ENCODE measurements at regions not wholly inside any gene's neighbourhood (a gene's known extent, or its start where the extent isn't known, plus 50 kb on each side); places are given as distances from the start of the nearest gene placed in this dataset.
"Not testable (repeated sequence)": the region's sequence is repeated elsewhere in the genome, so short reads cannot be mapped to it uniquely, and the experiment has no call there.

GRCh38 chr14:101083564-101084435 is 180.3 kb upstream of the RTL1 start:
- no peak for DNase-seq

- no peak for DNase-seq
These were observed 180.9 kb upstream of the RTL1 start for GRCh38 chr14:101084436-101084826.

- DNase-seq, result no peak
These were observed 183.4 kb upstream of the RTL1 start for GRCh38 chr14:101086926-101087325.

DNA sequence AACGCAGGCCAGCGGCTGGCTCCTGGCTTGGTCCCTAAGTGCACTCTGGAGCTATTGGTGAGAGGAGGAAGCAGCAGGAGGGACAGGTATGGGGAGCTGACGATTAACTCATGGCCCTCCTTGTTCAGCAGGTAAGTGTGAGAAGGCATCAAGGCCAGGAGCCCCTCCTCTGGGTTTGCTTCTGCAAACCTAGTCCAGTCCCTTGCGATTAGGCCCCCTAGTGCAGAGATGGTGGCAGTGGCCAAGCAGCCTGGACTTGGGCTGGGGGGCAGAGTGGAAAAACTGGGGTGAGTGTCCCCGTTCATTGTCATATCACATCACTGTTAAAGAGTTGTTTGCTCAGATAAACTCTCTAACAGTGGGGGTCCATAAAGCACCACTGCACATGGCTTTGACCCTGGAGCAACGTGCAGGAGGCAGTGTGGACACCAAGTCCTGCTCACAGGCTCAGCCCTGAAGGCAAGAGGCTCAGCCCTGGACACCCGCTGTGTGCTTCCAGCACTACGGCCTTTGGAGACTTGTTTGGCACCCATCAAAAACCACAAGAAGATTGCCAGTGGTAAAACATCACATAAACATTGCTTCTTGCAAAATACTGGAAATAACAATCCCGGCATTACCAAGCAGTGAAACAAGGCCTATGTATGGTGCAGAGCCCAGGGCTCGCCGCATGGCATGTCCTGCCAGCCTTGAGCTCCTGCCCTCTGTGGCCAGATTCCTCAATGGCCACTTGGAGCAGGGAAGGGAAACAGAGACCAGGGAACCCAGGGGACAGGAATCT is 184.3 kb upstream of the RTL1 start:
- DNase-seq, result no peak

- no peak for DNase-seq
These were observed 184.8 kb upstream of the RTL1 start for GRCh38 chr14:101088395-101088667.

GRCh38 chr14:101088714-101089113 is 185.2 kb upstream of the RTL1 start:
- DNase-seq, result no peak

DNA sequence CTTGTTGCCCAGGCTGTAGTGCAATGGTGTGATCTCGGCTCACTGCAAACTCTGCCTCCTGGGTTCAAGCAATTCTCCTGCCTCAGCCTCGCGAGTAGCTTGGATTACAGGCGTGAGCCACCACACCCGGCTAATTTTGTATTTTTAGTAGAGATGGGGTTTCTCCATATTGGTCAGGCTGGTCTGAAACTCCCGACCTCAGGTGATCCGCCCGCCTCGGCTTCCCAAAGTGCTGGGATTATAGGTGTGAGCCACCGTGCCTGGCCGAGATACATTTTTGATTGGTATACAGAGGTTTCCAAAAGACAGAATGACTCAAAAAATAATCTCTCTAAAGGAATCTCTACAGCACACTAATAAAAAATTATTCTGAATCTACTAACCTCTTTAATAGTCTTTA is 187.0 kb upstream of the RTL1 start:
- DNase-seq, result not testable (repeated sequence)

DNA sequence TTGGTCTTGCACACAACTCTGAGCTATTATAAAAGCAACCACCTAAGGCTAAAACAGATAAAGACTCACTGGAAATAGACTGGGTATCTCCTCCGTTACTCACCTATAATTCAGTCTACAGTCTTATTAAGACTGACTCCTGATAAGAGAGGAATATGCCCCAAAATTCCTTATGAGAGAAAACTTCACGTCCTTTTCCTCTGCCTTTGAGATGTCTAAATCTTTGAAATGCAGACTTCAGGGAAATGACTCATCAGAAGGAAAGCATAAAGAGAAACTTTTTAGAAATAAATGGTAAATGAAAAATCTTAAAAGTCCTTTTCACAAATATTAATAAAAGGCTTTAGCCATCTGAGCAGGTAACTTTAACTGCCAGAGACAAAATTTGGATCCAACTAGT is 187.5 kb upstream of the RTL1 start:
- no peak for DNase-seq

GRCh38 chr14:101094916-101095315 is 191.4 kb upstream of the RTL1 start:
- DNase-seq, result not testable (repeated sequence)

DNA sequence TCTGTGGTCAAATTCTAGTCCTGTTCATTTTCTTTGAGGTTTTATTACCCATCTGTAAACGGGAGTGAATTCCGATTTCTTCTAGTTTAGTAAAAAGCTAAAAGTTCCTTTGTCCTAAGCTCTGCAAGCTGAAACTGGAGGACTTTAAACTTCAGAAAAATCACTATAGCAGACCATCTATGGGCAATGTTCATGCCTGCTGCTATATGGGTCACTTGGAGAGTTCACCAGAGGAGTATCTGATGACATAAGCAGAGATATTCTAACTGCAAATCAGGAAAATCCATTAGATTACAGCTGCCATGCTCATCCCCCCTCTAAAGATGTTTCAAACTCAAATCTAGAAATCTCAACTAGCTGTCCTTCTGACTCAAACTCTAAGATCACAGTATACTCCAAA is 193.0 kb upstream of the RTL1 start:
- DNase-seq, result no peak

GRCh38 chr14:101097109-101097793 is 193.7 kb upstream of the RTL1 start:
- DNase-seq, result no peak

DNA sequence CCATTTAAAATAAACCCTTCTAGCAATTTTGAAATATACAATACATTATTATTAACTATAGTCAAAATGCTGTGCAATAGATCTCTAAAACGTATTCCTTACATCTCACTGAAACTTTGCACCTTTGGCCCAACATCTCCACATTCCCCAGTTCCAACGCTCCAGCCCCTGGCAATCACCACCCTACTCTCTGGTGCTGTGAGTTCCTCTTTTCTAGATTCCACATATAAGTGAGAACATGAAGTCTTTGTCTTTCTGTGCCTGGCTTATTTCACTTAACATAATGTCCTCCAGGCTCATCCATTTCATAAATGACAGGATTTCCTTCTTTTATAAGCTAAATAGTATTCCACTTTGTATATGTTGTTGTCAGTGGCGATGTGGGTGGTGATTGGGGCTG is 194.7 kb upstream of the RTL1 start:
- DNase-seq, result no peak

GRCh38 chr14:101098641-101099040 is 195.1 kb upstream of the RTL1 start:
- no peak for DNase-seq

GRCh38 chr14:101101456-101102056 is 198.0 kb upstream of the RTL1 start:
- no peak for DNase-seq

DNA sequence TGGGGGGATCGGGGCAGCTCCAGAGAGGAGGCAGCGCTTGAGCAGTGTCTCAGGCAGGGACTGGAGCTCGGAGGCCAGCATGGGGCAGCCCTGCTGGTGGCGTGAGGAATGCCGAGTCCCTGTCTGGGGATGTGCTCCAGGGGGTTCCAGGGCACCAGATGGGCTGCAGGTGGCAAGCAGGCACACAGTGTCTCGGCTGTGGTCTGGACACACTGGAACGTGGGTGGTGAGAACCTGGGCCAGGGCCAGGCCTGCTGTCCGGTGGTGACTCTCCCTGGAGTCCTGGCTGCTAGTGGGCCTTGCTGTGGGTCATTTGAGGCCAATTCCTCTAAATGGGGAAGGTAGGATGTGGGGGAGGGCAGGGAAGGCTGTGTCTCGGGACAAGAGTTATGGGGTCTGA is 199.4 kb upstream of the RTL1 start:
- no peak for DNase-seq

DNA sequence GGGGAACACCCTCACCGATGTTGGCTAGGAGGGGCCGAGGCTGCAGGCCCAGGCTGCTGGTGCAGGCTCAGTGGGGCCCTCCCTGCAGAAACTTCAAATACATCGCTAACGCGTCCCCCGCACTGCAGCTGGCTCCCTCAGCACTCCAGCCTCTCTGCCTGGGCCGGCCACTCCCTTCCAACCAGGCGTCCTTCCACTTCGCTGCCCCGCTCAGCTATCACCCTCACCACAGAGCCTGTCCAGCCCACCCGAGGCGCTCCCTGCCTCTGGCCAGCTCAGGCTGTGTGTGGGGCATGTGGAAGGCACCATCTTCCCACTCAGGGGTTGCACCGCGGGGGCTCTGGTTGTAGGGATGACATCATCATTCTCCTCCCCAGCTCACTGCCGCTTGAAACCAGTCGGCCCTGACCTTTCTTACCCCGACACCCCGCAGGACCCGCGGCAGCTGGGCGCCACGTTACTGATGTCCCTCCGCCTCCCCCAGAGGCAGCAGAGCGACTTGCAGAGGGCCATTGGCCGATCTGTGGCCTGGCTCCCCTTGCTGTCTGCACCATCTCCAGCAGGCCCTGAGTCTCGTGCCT is 199.9 kb upstream of the RTL1 start:
- DNase-seq, result no peak

DNA sequence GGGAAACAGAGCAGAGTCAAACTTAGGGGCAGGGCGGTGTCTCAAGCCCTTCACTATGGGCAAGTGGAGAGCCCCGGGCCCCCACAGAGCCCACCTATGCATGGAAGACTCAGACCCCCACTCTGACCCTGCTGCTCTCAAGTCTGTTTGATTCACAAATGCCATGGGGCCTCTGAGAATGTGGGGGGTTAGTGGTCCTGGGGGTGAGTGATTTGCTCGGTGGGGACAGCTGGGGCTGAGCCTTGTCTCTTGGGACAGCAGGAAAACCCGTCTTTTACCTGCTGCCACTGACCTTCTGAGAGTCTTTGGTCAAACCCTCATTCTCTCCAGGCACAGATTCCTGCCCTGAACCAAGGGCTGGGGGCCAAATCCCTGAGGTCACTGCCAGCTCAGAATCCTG is 201.0 kb upstream of the RTL1 start:
- DNase-seq, result no peak

DNA sequence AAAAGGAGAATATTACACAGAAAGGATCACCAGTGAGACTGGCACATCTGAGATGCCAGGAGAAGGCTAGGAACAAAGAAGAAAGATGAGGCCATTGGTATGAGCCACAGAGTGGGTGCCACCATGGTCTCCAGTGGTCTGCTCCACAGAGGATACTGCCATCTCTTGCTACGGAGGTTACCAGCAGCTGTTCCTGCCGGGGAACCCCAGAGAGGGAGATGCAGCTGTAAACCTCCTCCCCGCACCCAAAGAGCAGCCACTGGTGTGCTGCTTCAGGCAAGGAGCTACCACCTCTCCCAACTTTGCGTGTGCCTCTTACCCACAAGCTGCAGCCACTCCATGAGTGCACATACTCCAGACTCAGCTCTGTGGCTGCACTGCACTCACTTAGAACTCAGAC is 201.5 kb upstream of the RTL1 start:
- no peak for DNase-seq

GRCh38 chr14:101108579-101109346 is 205.2 kb upstream of the RTL1 start:
- DNase-seq, result no peak

DNA sequence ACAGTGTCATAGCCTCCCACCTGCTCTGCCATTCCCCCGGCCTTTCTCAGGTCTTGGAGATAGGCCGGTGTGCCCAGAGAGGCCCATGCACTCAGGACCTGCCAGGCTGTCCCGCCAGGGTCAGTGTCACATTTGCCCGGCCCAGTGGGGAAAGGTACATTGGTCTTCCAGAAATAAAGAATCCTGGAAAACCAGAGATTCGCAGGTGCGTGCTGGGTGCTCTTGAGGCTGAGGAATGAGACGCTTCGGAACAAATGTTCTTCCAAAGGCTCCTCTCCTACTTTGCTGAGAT is 205.8 kb upstream of the RTL1 start:
- DNase-seq, result no peak

DNA sequence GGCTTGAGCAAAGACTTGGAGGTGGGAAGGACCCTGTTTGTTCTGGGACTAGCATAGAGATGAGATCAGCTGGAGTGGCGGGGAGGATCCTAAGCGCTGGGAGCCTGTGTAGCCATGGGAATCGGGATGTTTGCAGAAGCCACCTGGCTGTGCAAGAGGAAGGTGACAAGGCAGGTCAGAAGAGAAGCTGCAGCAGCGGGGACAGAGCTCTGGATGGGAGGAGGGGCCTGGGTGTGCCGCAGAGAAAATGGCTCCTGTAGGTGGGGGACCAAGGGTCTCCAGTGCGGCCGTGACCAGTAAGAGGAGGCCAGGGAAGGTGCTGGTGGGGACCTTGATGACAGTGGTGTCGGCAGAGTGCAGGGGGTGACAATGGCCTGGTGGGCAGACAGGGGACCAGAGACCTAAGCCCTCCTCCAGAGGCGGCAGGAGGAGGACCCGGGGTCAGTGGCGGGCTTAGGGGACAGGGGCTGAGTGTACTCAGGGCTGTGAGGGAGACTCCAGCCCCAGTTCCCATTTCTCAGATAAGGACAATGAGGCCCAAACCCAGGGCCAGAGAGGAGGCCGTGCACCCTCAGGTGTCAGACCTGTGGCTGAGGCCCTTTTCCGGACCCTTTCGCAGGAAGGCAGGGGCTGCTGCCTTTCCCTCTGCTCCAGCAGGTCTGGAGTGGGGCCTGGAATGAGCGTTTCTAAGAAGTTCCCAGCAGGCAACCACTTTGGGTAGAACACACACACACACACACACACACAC is 206.6 kb upstream of the RTL1 start:
- DNase-seq, result no peak

Data from MV-4-11 (cell line).